ENCODE measurements at regions not wholly inside any gene's neighbourhood (a gene's known extent, or its start where the extent isn't known, plus 50 kb on each side); places are given as distances from the start of the nearest gene placed in this dataset.

DNA sequence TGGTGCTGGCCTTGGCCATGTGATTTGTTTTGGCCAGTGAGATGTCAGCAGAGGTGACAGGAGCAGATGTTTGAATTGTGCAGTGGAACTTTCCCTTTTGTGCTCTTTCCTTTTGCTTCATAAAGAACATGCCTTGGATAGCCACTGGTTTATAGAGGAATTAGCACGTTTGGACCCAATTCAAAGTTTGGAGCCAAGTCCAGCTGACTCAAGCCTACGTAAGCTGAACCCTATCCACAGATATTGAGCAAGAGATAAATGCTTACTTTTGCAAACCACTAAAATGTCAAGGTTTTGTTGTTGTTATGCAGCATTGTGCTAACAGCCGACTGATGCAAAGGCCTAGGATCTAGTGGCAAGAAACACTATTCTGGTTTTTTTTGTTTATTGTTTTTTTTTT lies 230.9 kb upstream of the CITED2 start:
- Mint-ChIP-seq H3K4me3 (no peak overlapping the region), H3K36me3 (ENCODE audit: low read depth) (peaks cover 40% of the 10 kb centered on the region), H3K9me3 (peaks cover 45% of the 10 kb centered on the region), H3K27me3 (ENCODE audit: insufficient read depth) (no peaks in the 10 kb centered on the region), H3K4me1 (ENCODE audit: low read depth) (peaks cover 41% of the 10 kb centered on the region), H3K27ac (peak overlapping the region; percentile 75)
- TF ChIP-seq, protein P1, sequence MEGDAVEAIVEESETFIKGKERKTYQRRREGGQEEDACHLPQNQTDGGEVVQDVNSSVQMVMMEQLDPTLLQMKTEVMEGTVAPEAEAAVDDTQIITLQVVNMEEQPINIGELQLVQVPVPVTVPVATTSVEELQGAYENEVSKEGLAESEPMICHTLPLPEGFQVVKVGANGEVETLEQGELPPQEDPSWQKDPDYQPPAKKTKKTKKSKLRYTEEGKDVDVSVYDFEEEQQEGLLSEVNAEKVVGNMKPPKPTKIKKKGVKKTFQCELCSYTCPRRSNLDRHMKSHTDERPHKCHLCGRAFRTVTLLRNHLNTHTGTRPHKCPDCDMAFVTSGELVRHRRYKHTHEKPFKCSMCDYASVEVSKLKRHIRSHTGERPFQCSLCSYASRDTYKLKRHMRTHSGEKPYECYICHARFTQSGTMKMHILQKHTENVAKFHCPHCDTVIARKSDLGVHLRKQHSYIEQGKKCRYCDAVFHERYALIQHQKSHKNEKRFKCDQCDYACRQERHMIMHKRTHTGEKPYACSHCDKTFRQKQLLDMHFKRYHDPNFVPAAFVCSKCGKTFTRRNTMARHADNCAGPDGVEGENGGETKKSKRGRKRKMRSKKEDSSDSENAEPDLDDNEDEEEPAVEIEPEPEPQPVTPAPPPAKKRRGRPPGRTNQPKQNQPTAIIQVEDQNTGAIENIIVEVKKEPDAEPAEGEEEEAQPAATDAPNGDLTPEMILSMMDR (IDR thresholded peaks at IDR 0.05) = no peak
- DNase-seq = peak; percentile 92

DNA sequence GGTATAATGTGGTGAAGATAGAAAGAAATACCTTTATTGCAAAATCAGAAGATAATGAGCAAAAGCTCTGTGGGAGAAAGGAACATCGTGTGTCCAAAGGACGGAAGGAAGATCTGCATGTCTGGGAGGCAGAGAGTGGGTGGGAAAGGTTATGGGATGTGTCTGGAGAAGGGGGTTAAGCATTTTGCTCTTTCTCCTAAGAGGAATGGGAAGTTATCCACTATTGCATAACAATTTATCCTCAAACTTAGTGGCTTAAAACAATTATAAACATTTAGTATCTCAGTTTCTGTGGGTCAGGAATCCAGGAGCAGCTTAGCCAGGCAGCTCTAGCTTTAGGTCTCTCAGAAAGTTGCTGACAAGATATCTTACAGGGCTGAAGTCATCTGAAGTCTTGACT lies 229.1 kb upstream of the CITED2 start:
- TF ChIP-seq, protein P1 (IDR thresholded peaks at IDR 0.05) = no peak
- no peak overlapping the region for H3K27ac Mint-ChIP-seq

DNA sequence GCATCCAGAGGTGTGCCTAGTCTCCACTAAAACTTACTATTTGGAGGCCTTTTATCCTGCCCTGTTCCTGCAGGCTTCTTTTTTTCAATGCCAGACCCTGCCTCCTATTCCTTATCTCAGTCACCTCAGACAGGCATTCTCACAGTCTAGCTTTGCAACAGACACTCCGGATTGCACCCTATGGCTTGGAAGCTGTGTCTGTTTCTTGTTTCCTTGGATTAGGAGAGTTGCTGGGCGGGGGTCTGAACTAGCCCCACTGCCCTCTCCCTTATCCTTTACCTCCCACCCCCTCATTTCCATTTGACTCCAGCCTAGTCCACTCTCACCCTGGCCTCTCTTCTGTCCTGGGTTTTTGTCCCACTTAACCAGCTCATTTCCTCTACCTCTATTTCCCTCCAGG lies 228.1 kb upstream of the CITED2 start:
- Mint-ChIP-seq H3K27me3 (ENCODE audit: insufficient read depth) (no peaks in the 10 kb centered on the region), H3K9me3 (peaks cover 39% of the 10 kb centered on the region), H3K4me3 (no peak overlapping the region), H3K27ac (no peak overlapping the region), H3K36me3 (ENCODE audit: low read depth) (peaks cover 38% of the 10 kb centered on the region), H3K4me1 (ENCODE audit: low read depth) (peaks cover 49% of the 10 kb centered on the region)
- TF ChIP-seq, protein P1 (IDR thresholded peaks at IDR 0.05) = no peak
- DNase-seq = no peak

More for the DNA sequence above, 229.1 kb upstream of the CITED2 start:
- Mint-ChIP-seq H3K4me1 (ENCODE audit: low read depth) (peaks cover 49% of the 10 kb centered on the region), H3K4me3 (no peak overlapping the region), H3K9me3 (peaks cover 45% of the 10 kb centered on the region), H3K27me3 (ENCODE audit: insufficient read depth) (no peaks in the 10 kb centered on the region), H3K36me3 (ENCODE audit: low read depth) (peaks cover 44% of the 10 kb centered on the region)
- DNase-seq = no peak

DNA sequence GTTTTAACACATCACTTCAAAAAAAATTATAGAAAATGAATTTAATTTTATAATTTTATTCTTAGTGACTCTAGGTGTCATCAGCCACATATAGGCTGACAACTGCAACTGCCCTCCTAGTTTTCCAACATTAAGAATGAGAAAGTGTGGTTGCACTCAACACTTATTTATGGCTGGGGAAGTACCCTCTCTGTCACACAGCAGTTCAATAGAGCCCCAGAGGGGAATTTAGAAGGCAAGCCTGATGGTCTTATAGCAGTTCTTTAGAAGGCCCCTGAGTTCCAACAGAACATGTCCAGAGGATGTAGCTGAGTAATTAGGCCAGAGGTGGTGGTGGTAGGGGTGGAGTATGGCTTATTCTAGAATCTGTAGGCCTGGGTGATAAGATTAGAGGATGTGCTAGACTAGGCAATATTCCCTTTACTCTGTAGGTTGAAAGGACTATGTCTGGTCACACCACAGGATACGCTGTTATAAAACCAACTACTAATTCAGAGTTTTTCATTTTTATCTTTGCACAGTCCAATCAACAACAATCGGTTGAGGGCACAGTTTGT lies 226.5 kb upstream of the CITED2 start:
- Mint-ChIP-seq H3K27ac (no peak overlapping the region), H3K36me3 (ENCODE audit: low read depth) (peaks cover 33% of the 10 kb centered on the region), H3K9me3 (peaks cover 27% of the 10 kb centered on the region), H3K27me3 (ENCODE audit: insufficient read depth) (no peaks in the 10 kb centered on the region), H3K4me3 (no peak overlapping the region), H3K4me1 (ENCODE audit: low read depth) (peaks cover 60% of the 10 kb centered on the region)
- DNase-seq = no peak
- TF ChIP-seq, protein P1 (IDR thresholded peaks at IDR 0.05) = no peak

DNA sequence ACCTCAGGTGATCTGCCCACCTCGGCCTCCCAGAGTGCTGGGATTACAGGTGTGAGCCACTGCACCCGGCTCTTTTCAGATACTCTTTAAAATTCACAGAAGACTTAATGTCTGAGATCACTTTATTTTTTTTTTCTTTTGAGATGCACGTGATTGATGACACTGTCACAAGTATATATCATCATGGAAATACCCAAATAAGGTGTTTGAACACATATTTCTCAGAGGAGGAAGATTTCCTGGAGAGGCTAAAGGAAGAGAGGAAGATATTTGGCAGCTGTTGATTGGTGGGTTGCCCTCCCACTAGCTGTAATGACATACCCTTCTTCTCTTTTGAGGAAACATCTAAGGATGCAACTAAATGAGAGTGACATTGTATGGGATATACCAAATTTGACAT lies 225.9 kb upstream of the CITED2 start:
- no peaks in the 10 kb centered on the region for H3K27me3 Mint-ChIP-seq (ENCODE audit: insufficient read depth)
- no peak overlapping the region for H3K4me3 Mint-ChIP-seq
- TF ChIP-seq, protein P1 (IDR thresholded peaks at IDR 0.05) = no peak
- peaks cover 20% of the 10 kb centered on the region for H3K9me3 Mint-ChIP-seq
- no peak overlapping the region for H3K27ac Mint-ChIP-seq
- H3K36me3 Mint-ChIP-seq (ENCODE audit: low read depth) = peaks cover 28% of the 10 kb centered on the region
- peaks cover 66% of the 10 kb centered on the region for H3K4me1 Mint-ChIP-seq (ENCODE audit: low read depth)
- DNase-seq = no peak

Measured in HFFc6 (cell line).